Parathyroid adenoma (tissue), 2 donors: ENCODE measurements at regions not wholly inside any gene's neighbourhood (a gene's known extent, or its start where the extent isn't known, plus 50 kb on each side); places are given as distances from the start of the nearest gene placed in this dataset.
"Not testable (repeated sequence)": the region's sequence is repeated elsewhere in the genome, so short reads cannot be mapped to it uniquely, and the experiment has no call there.

ENCODE experiments used
- H2AFZ ChIP-seq: fragments of 300-600 bp; sonication (generic); one replicate; pipeline ENCODE4 v1.7.0; 2017; ENCODE audit warnings: antibody characterized with exemption, mild to moderate bottlenecking
- H3K27ac ChIP-seq: fragments of 300-600 bp; sonication (generic); one replicate; pipeline ENCODE4 v1.7.0; 2017
- H3K27me3 ChIP-seq: fragments of 300-600 bp; sonication (generic); one replicate; pipeline ENCODE4 v1.7.0; 2017; ENCODE audit warnings: low read length; ENCODE audit not compliant: control insufficient read depth, insufficient read depth
- H3K36me3 ChIP-seq: fragments of 300-600 bp; sonication (generic); one replicate; pipeline ENCODE4 v1.7.0; 2017; ENCODE audit warnings: low read length; ENCODE audit not compliant: control insufficient read depth, insufficient read depth
- H3K4me1 ChIP-seq: fragments of 300-600 bp; sonication (generic); one replicate; pipeline ENCODE4 v1.7.0; 2017; ENCODE audit warnings: control low read depth
- H3K4me2 ChIP-seq: fragments of 300-600 bp; sonication (generic); one replicate; pipeline ENCODE4 v1.7.0; 2017; ENCODE audit warnings: low read length
- H3K4me3 ChIP-seq: fragments of 300-600 bp; sonication (generic); one replicate; pipeline ENCODE4 v1.7.0; 2017; ENCODE audit warnings: low read depth, low read length
- H3K79me2 ChIP-seq: fragments of 300-600 bp; sonication (generic); one replicate; pipeline ENCODE4 v1.7.0; 2017; ENCODE audit warnings: control low read depth
- H3K9ac ChIP-seq: fragments of 300-600 bp; sonication (generic); one replicate; pipeline ENCODE4 v1.7.0; 2017; ENCODE audit warnings: mild to moderate bottlenecking
- H3K9me3 ChIP-seq: fragments of 300-600 bp; sonication (generic); one replicate; pipeline ENCODE4 v1.7.0; 2017; ENCODE audit warnings: low read length; ENCODE audit not compliant: control insufficient read depth
- CTCF ChIP-seq: fragments of 300-600 bp; sonication (generic); IDR thresholded peaks from one replicate; pipeline ENCODE4 v1.7.0; 2017; ENCODE audit warnings: antibody characterized with exemption, mild to moderate bottlenecking
- donor health status: primary hyperparathyroidism.

- TF ChIP-seq CTCF = no peak
- Histone ChIP-seq H2AFZ (no peak overlapping the region), H3K9ac (no peak overlapping the region), H3K27me3 (no peaks in the 10 kb centered on the region), H3K4me2 (no peak overlapping the region), H3K79me2 (no peaks in the 10 kb centered on the region), H3K9me3 (no peaks in the 10 kb centered on the region), H3K36me3 (no peaks in the 10 kb centered on the region), H3K4me3 (no peak overlapping the region), H3K4me1 (no peaks in the 10 kb centered on the region), H3K27ac (no peak overlapping the region)
Observed at GRCh38 chr3:194900854-194901522, 215.3 kb downstream of the FAM43A start.

- H3K27ac ChIP-seq, H3K4me1 ChIP-seq, H3K9me3 ChIP-seq, H3K4me3 ChIP-seq, H3K4me2 ChIP-seq, H2AFZ ChIP-seq, H3K79me2 ChIP-seq, H3K27me3 ChIP-seq, H3K9ac ChIP-seq, H3K36me3 ChIP-seq: not testable (repeated sequence)
Observed at GRCh38 chr3:194903447-194903846, 217.8 kb downstream of the FAM43A start.

GRCh38 chr3:194904999-194905398, 219.3 kb downstream of the FAM43A start:
- not testable (repeated sequence) for H3K4me2 ChIP-seq, H3K27ac ChIP-seq, H3K4me1 ChIP-seq, H3K79me2 ChIP-seq, H3K27me3 ChIP-seq, H2AFZ ChIP-seq, H3K36me3 ChIP-seq, H3K9me3 ChIP-seq, H3K4me3 ChIP-seq, H3K9ac ChIP-seq

- no peak overlapping the region for H3K9ac ChIP-seq
- no peak overlapping the region for H3K4me2 ChIP-seq
- no peaks in the 10 kb centered on the region for H3K36me3 ChIP-seq
- H3K4me3 ChIP-seq = no peak overlapping the region
- TF ChIP-seq CTCF = no peak
- no peaks in the 10 kb centered on the region for H3K27me3 ChIP-seq
- no peak overlapping the region for H3K27ac ChIP-seq
- H2AFZ ChIP-seq = no peak overlapping the region
- H3K79me2 ChIP-seq = no peaks in the 10 kb centered on the region
- no peaks in the 10 kb centered on the region for H3K4me1 ChIP-seq
- no peaks in the 10 kb centered on the region for H3K9me3 ChIP-seq
Observed at GRCh38 chr3:194905696-194906095, 220.0 kb downstream of the FAM43A start.

GRCh38 chr3:194906229-194906629, 220.5 kb downstream of the FAM43A start:
- TF ChIP-seq CTCF = no peak
- Histone ChIP-seq H3K27ac (no peak overlapping the region), H3K27me3 (no peaks in the 10 kb centered on the region), H3K4me3 (no peak overlapping the region), H3K4me2 (no peak overlapping the region), H3K4me1 (no peaks in the 10 kb centered on the region), H3K9ac (no peak overlapping the region), H3K79me2 (no peaks in the 10 kb centered on the region), H3K36me3 (no peaks in the 10 kb centered on the region), H2AFZ (no peak overlapping the region), H3K9me3 (no peaks in the 10 kb centered on the region)
